GM18502 (cell line): ENCODE measurements at regions not wholly inside any gene's neighbourhood (a gene's known extent, or its start where the extent isn't known, plus 50 kb on each side); places are given as distances from the start of the nearest gene placed in this dataset.
"Not testable (repeated sequence)": the region's sequence is repeated elsewhere in the genome, so short reads cannot be mapped to it uniquely, and the experiment has no call there.

Source experiments
- ATAC-seq: cut with Tn5 transposase; IDR thresholded peaks from one replicate; pipeline ENCODE4 v1.9.1; 2021; ENCODE audit warnings: mild to moderate bottlenecking; ENCODE audit not compliant: unreplicated experiment, poor library complexity

- not testable (repeated sequence) for ATAC-seq
Observed at GRCh38 chr9:63912451-63912850, 1372.6 kb downstream of the FOXD4L5 start.

- ATAC-seq = not testable (repeated sequence)
Observed at GRCh38 chr9:63909076-63909475, 1375.9 kb downstream of the FOXD4L5 start.

- ATAC-seq = not testable (repeated sequence)
Observed at GRCh38 chr9:63899637-63900190, 1385.3 kb downstream of the FOXD4L5 start.

GRCh38 chr9:63881386-63881785 is 1403.6 kb downstream of the FOXD4L5 start:
- ATAC-seq = not testable (repeated sequence)

GRCh38 chr9:63876380-63876779 is 1408.6 kb downstream of the FOXD4L5 start:
- not testable (repeated sequence) for ATAC-seq

GRCh38 chr9:63859475-63860215 is 1425.4 kb downstream of the FOXD4L5 start:
- ATAC-seq = no peak

- ATAC-seq = not testable (repeated sequence)
Observed at GRCh38 chr9:63859090-63859474, 1425.9 kb downstream of the FOXD4L5 start.

GRCh38 chr9:63853140-63853751 is 1431.8 kb downstream of the FOXD4L5 start:
- ATAC-seq = not testable (repeated sequence)

- not testable (repeated sequence) for ATAC-seq
Observed at GRCh38 chr9:63824804-63825203, 1460.2 kb downstream of the FOXD4L5 start.

GRCh38 chr9:63823375-63824201 is 1461.4 kb downstream of the FOXD4L5 start:
- peak; percentile 53 for ATAC-seq

- ATAC-seq = not testable (repeated sequence)
Observed at GRCh38 chr9:63822615-63823374, 1462.2 kb downstream of the FOXD4L5 start.

- not testable (repeated sequence) for ATAC-seq
Observed at GRCh38 chr9:63821293-63821692, 1463.7 kb downstream of the FOXD4L5 start.

- ATAC-seq = not testable (repeated sequence)
Observed at GRCh38 chr9:63820882-63821281, 1464.1 kb downstream of the FOXD4L5 start.

GRCh38 chr9:63820383-63820782 is 1464.6 kb downstream of the FOXD4L5 start:
- not testable (repeated sequence) for ATAC-seq

GRCh38 chr9:63817622-63818518 is 1467.1 kb downstream of the FOXD4L5 start:
- ATAC-seq = peak; percentile 65

- ATAC-seq = peak; percentile 71
Observed at GRCh38 chr9:63816751-63817621, 1468.0 kb downstream of the FOXD4L5 start.

- ATAC-seq = not testable (repeated sequence)
Observed at GRCh38 chr9:63814970-63815669, 1469.9 kb downstream of the FOXD4L5 start.
